Glutamatergic neuron (in vitro differentiated cells): ENCODE measurements at regions not wholly inside any gene's neighbourhood (a gene's known extent, or its start where the extent isn't known, plus 50 kb on each side); places are given as distances from the start of the nearest gene placed in this dataset.

Experiments used
- DNase-seq: peaks from one replicate; pipeline ENCODE4 v3.0.0; 2022
- H3K27ac Mint-ChIP-seq: one replicate; pipeline ENCODE4 v1.8.0; 2020; ENCODE audit warnings: mild to moderate bottlenecking, mixed read lengths, inconsistent platforms; ENCODE audit not compliant: unreplicated experiment
- H3K27me3 Mint-ChIP-seq: one replicate; pipeline ENCODE4 v1.8.0; 2020; ENCODE audit warnings: mild to moderate bottlenecking, moderate library complexity, mixed read lengths, inconsistent platforms; ENCODE audit not compliant: unreplicated experiment
- H3K36me3 Mint-ChIP-seq: one replicate; pipeline ENCODE4 v1.8.0; 2020; ENCODE audit warnings: mild to moderate bottlenecking, mixed read lengths, inconsistent platforms; ENCODE audit not compliant: unreplicated experiment
- H3K4me1 Mint-ChIP-seq: one replicate; pipeline ENCODE4 v1.8.0; 2020; ENCODE audit warnings: mild to moderate bottlenecking, low read depth, mixed read lengths, inconsistent platforms; ENCODE audit not compliant: unreplicated experiment
- H3K4me3 Mint-ChIP-seq: one replicate; pipeline ENCODE4 v1.8.0; 2020; ENCODE audit warnings: mild to moderate bottlenecking, mixed read lengths, inconsistent platforms; ENCODE audit not compliant: unreplicated experiment
- H3K9me3 Mint-ChIP-seq: one replicate; pipeline ENCODE4 v1.8.0; 2020; ENCODE audit warnings: mild to moderate bottlenecking, moderate library complexity, mixed read lengths, inconsistent platforms; ENCODE audit not compliant: unreplicated experiment
- CTCF ChIP-seq: fragments of 200-600 bp; sonication (generic); IDR thresholded peaks from one replicate; pipeline ENCODE4 v1.5.0; 2021; ENCODE audit not compliant: partially characterized antibody, unreplicated experiment

- Mint-ChIP-seq H3K27ac (no peak overlapping the region), H3K36me3 (no peaks in the 10 kb centered on the region), H3K4me3 (no peak overlapping the region), H3K27me3 (peaks cover 5% of the 10 kb centered on the region), H3K4me1 (peaks cover 2% of the 10 kb centered on the region), H3K9me3 (peaks cover 2% of the 10 kb centered on the region)
- TF ChIP-seq CTCF = no peak
- DNase-seq = no peak
Observed at GRCh38 chr20:11035211-11035610, 361.4 kb upstream of the JAG1 start.

GRCh38 chr20:11041396-11041795 is 367.6 kb upstream of the JAG1 start:
- Mint-ChIP-seq H3K27ac (no peak overlapping the region), H3K4me1 (peaks cover 2% of the 10 kb centered on the region), H3K27me3 (peaks cover 5% of the 10 kb centered on the region), H3K9me3 (no peaks in the 10 kb centered on the region), H3K4me3 (no peak overlapping the region), H3K36me3 (no peaks in the 10 kb centered on the region)
- no peak for TF ChIP-seq CTCF
- DNase-seq = no peak

GRCh38 chr20:11043001-11043400 is 369.2 kb upstream of the JAG1 start:
- H3K4me3 Mint-ChIP-seq = no peak overlapping the region
- no peak for DNase-seq
- H3K27me3 Mint-ChIP-seq = peaks cover 2% of the 10 kb centered on the region
- no peaks in the 10 kb centered on the region for H3K36me3 Mint-ChIP-seq
- no peak overlapping the region for H3K27ac Mint-ChIP-seq
- H3K9me3 Mint-ChIP-seq = no peaks in the 10 kb centered on the region
- H3K4me1 Mint-ChIP-seq = no peaks in the 10 kb centered on the region
- TF ChIP-seq CTCF = no peak

GRCh38 chr20:11044561-11044960 is 370.8 kb upstream of the JAG1 start:
- H3K27ac Mint-ChIP-seq = no peak overlapping the region
- no peaks in the 10 kb centered on the region for H3K36me3 Mint-ChIP-seq
- H3K9me3 Mint-ChIP-seq = no peaks in the 10 kb centered on the region

More at GRCh38 chr20:11044561-11044960, 370.8 kb upstream of the JAG1 start:
- no peaks in the 10 kb centered on the region for H3K4me1 Mint-ChIP-seq
- TF ChIP-seq CTCF = no peak
- DNase-seq = no peak
- peaks cover 2% of the 10 kb centered on the region for H3K27me3 Mint-ChIP-seq
- H3K4me3 Mint-ChIP-seq = no peak overlapping the region
